ENCODE measurements at regions not wholly inside any gene's neighbourhood (a gene's known extent, or its start where the extent isn't known, plus 50 kb on each side); places are given as distances from the start of the nearest gene placed in this dataset.
"Not testable (repeated sequence)": the region's sequence is repeated elsewhere in the genome, so short reads cannot be mapped to it uniquely, and the experiment has no call there.

GRCh38 chr7:29659213-29659612 lies 95.6 kb downstream of the PRR15 start:
- H3K27ac Mint-ChIP-seq; H3K4me1 Mint-ChIP-seq (ENCODE audit: low read depth in 2 of 2); ATAC-seq (replicated peaks): not testable (repeated sequence)

GRCh38 chr7:29662899-29663298 lies 99.3 kb downstream of the PRR15 start:
- not testable (repeated sequence) for H3K9me3 Mint-ChIP-seq; H3K27ac Mint-ChIP-seq; ATAC-seq (replicated peaks)

More at GRCh38 chr7:29659213-29659612, 95.6 kb downstream of the PRR15 start:
- not testable (repeated sequence) for DNase-seq; H3K36me3 Mint-ChIP-seq (ENCODE audit: insufficient read depth); H3K9me3 Mint-ChIP-seq; H3K4me3 Mint-ChIP-seq; H3K27me3 Mint-ChIP-seq

GRCh38 chr7:29664999-29665398 lies 101.4 kb downstream of the PRR15 start:
- not testable (repeated sequence) for H3K36me3 Mint-ChIP-seq (ENCODE audit: insufficient read depth); H3K27ac Mint-ChIP-seq; DNase-seq; H3K4me3 Mint-ChIP-seq; H3K4me1 Mint-ChIP-seq (ENCODE audit: low read depth in 2 of 2); ATAC-seq (replicated peaks); H3K9me3 Mint-ChIP-seq
- H3K27me3 Mint-ChIP-seq, result peaks cover 17 to 19% of the 10 kb centered on the region in 2 donors

More at GRCh38 chr7:29662899-29663298, 99.3 kb downstream of the PRR15 start:
- not testable (repeated sequence) for DNase-seq; H3K4me1 Mint-ChIP-seq (ENCODE audit: low read depth in 2 of 2); H3K4me3 Mint-ChIP-seq; H3K36me3 Mint-ChIP-seq (ENCODE audit: insufficient read depth); H3K27me3 Mint-ChIP-seq

GRCh38 chr7:29667096-29667669 lies 103.5 kb downstream of the PRR15 start:
- ATAC-seq (replicated peaks); H3K4me1 Mint-ChIP-seq (ENCODE audit: low read depth in 2 of 2); DNase-seq; H3K9me3 Mint-ChIP-seq; H3K4me3 Mint-ChIP-seq; H3K36me3 Mint-ChIP-seq (ENCODE audit: insufficient read depth): not testable (repeated sequence)
- peak overlapping the region in 1 of 2 donors; percentile 73 for H3K27ac Mint-ChIP-seq
- peaks cover 24 to 25% of the 10 kb centered on the region in 2 donors for H3K27me3 Mint-ChIP-seq

- not testable (repeated sequence) for H3K4me3 Mint-ChIP-seq; DNase-seq; H3K4me1 Mint-ChIP-seq (ENCODE audit: low read depth in 2 of 2); H3K27ac Mint-ChIP-seq; H3K9me3 Mint-ChIP-seq; H3K36me3 Mint-ChIP-seq (ENCODE audit: insufficient read depth); ATAC-seq (replicated peaks)
- peaks cover 21 to 24% of the 10 kb centered on the region in 2 donors for H3K27me3 Mint-ChIP-seq
Observed at GRCh38 chr7:29671286-29671685, 107.7 kb downstream of the PRR15 start.

- DNase-seq; ATAC-seq (replicated peaks); H3K9me3 Mint-ChIP-seq; H3K4me1 Mint-ChIP-seq (ENCODE audit: low read depth in 2 of 2); H3K27ac Mint-ChIP-seq; H3K4me3 Mint-ChIP-seq; H3K36me3 Mint-ChIP-seq (ENCODE audit: insufficient read depth): not testable (repeated sequence)
- peaks cover 32 to 33% of the 10 kb centered on the region in 2 donors for H3K27me3 Mint-ChIP-seq
Observed at GRCh38 chr7:29673635-29674034, 110.0 kb downstream of the PRR15 start.

- not testable (repeated sequence) for H3K4me3 Mint-ChIP-seq; H3K27ac Mint-ChIP-seq; H3K9me3 Mint-ChIP-seq; H3K36me3 Mint-ChIP-seq (ENCODE audit: insufficient read depth); H3K4me1 Mint-ChIP-seq (ENCODE audit: low read depth in 2 of 2); ATAC-seq (replicated peaks); DNase-seq
- H3K27me3 Mint-ChIP-seq, result peaks cover 23 to 31% of the 10 kb centered on the region in 2 donors
Observed at GRCh38 chr7:29674626-29675025, 111.0 kb downstream of the PRR15 start.

- not testable (repeated sequence) for H3K4me3 Mint-ChIP-seq; ATAC-seq (replicated peaks); H3K9me3 Mint-ChIP-seq; H3K4me1 Mint-ChIP-seq (ENCODE audit: low read depth in 2 of 2); H3K36me3 Mint-ChIP-seq (ENCODE audit: insufficient read depth); DNase-seq; H3K27ac Mint-ChIP-seq
- H3K27me3 Mint-ChIP-seq, result peaks cover 25 to 29% of the 10 kb centered on the region in 2 donors
Observed at GRCh38 chr7:29677254-29677653, 113.6 kb downstream of the PRR15 start.

GRCh38 chr7:29679963-29680362 lies 116.3 kb downstream of the PRR15 start:
- not testable (repeated sequence) for DNase-seq; H3K36me3 Mint-ChIP-seq (ENCODE audit: insufficient read depth); H3K9me3 Mint-ChIP-seq; H3K4me1 Mint-ChIP-seq (ENCODE audit: low read depth in 2 of 2); ATAC-seq (replicated peaks); H3K27ac Mint-ChIP-seq; H3K4me3 Mint-ChIP-seq
- H3K27me3 Mint-ChIP-seq, result peaks cover 18 to 34% of the 10 kb centered on the region in 2 donors

- H3K27me3 Mint-ChIP-seq, result peaks cover 19 to 29% of the 10 kb centered on the region in 2 donors
- not testable (repeated sequence) for H3K4me3 Mint-ChIP-seq; DNase-seq; H3K27ac Mint-ChIP-seq; H3K9me3 Mint-ChIP-seq; H3K4me1 Mint-ChIP-seq (ENCODE audit: low read depth in 2 of 2); H3K36me3 Mint-ChIP-seq (ENCODE audit: insufficient read depth); ATAC-seq (replicated peaks)
Observed at GRCh38 chr7:29680601-29681000, 117.0 kb downstream of the PRR15 start.

- not testable (repeated sequence) for H3K9me3 Mint-ChIP-seq; H3K4me1 Mint-ChIP-seq (ENCODE audit: low read depth in 2 of 2); H3K36me3 Mint-ChIP-seq (ENCODE audit: insufficient read depth); DNase-seq
- H3K4me3 Mint-ChIP-seq, result peak overlapping the region; percentile 87 to 94
- H3K27ac Mint-ChIP-seq, result peak overlapping the region; percentile 57 to 71
- H3K27me3 Mint-ChIP-seq, result peaks cover 37% of the 10 kb centered on the region in 2 donors
- peak; percentile 20 for ATAC-seq (replicated peaks)
Observed at GRCh38 chr7:29684151-29684786, 120.6 kb downstream of the PRR15 start.

- Mint-ChIP-seq H3K36me3 (ENCODE audit: insufficient read depth) (no peaks in the 10 kb centered on the region), H3K27me3 (peaks cover 37 to 38% of the 10 kb centered on the region in 2 donors), H3K4me3 (peak overlapping the region; percentile 87 to 94), H3K27ac (peak overlapping the region; percentile 57 to 71), H3K4me1 (ENCODE audit: low read depth in 2 of 2) (peaks cover 0 to 9% of the 10 kb centered on the region in 2 donors), H3K9me3 (no peaks in the 10 kb centered on the region)
- ATAC-seq (replicated peaks) (peak; percentile 80), DNase-seq (peak; percentile 3 to 18 (median 12))
Observed at GRCh38 chr7:29684787-29685650, 121.3 kb upstream of the WIPF3 start.

GRCh38 chr7:29685651-29686271 lies 120.5 kb upstream of the WIPF3 start:
- H3K27ac Mint-ChIP-seq; ATAC-seq (replicated peaks); DNase-seq; H3K9me3 Mint-ChIP-seq; H3K36me3 Mint-ChIP-seq (ENCODE audit: insufficient read depth); H3K4me1 Mint-ChIP-seq (ENCODE audit: low read depth in 2 of 2): not testable (repeated sequence)
- peak overlapping the region; percentile 56 to 60 for H3K4me3 Mint-ChIP-seq
- peaks cover 33 to 37% of the 10 kb centered on the region in 2 donors for H3K27me3 Mint-ChIP-seq
